Neural progenitor cell (in vitro differentiated cells): ENCODE measurements at regions not wholly inside any gene's neighbourhood (a gene's known extent, or its start where the extent isn't known, plus 50 kb on each side); places are given as distances from the start of the nearest gene placed in this dataset.

Experiments
- EZH2 ChIP-seq: fragments of 200-600 bp; sonication (generic); IDR thresholded peaks from 2 replicates; pipeline ENCODE4 v1.6.1; 2017; ENCODE audit warnings: antibody characterized with exemption, mild to moderate bottlenecking, moderate library complexity
- TF ChIP-seq, protein P1 (sequence below): fragments of 200-600 bp; sonication (generic); IDR thresholded peaks from 2 replicates; pipeline ENCODE4 v1.5.1; 2017; ENCODE audit warnings: antibody characterized with exemption, mild to moderate bottlenecking

GRCh38 chr6:113539202-113539601 lies 317.9 kb upstream of the MARCKS start:
- TF ChIP-seq, protein P1, sequence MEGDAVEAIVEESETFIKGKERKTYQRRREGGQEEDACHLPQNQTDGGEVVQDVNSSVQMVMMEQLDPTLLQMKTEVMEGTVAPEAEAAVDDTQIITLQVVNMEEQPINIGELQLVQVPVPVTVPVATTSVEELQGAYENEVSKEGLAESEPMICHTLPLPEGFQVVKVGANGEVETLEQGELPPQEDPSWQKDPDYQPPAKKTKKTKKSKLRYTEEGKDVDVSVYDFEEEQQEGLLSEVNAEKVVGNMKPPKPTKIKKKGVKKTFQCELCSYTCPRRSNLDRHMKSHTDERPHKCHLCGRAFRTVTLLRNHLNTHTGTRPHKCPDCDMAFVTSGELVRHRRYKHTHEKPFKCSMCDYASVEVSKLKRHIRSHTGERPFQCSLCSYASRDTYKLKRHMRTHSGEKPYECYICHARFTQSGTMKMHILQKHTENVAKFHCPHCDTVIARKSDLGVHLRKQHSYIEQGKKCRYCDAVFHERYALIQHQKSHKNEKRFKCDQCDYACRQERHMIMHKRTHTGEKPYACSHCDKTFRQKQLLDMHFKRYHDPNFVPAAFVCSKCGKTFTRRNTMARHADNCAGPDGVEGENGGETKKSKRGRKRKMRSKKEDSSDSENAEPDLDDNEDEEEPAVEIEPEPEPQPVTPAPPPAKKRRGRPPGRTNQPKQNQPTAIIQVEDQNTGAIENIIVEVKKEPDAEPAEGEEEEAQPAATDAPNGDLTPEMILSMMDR, result no peak
- no peak for TF ChIP-seq EZH2
